Liver (tissue), 8 donors: ENCODE measurements at regions not wholly inside any gene's neighbourhood (a gene's known extent, or its start where the extent isn't known, plus 50 kb on each side); places are given as distances from the start of the nearest gene placed in this dataset.

Source experiments
- DNase-seq: peaks from one replicate; pipeline ENCODE4 v3.0.0-alpha.2; 2017; ENCODE audit warnings: low spot score
- H3K27ac ChIP-seq, 2 donors: one replicate each; pipeline ENCODE4 v1.7.0; 2013; ENCODE audit warnings: inconsistent platforms in 2 of 2, low read length in 2 of 2, control low read depth in 1 of 2, low read depth in 1 of 2, mild to moderate bottlenecking in 1 of 2
- H3K27me3 ChIP-seq, 4 donors: one replicate each; pipeline versions ENCODE4 v1.6.1 to v1.7.0; 2013; ENCODE audit warnings: low read length in 3 of 4, inconsistent platforms in 1 of 4, mild to moderate bottlenecking in 1 of 4, moderate library complexity in 1 of 4; ENCODE audit not compliant: control insufficient read depth in 4 of 4, insufficient read depth in 4 of 4
- H3K36me3 ChIP-seq, 4 donors: one replicate each; pipeline versions ENCODE4 v1.6.1 to v1.7.0; 2013; ENCODE audit warnings: low read length in 3 of 4, mild to moderate bottlenecking in 3 of 4, low read depth in 1 of 4, moderate library complexity in 1 of 4; ENCODE audit not compliant: control insufficient read depth in 4 of 4, insufficient read depth in 3 of 4
- H3K4me1 ChIP-seq, 4 donors: one replicate each; pipeline versions ENCODE4 v1.6.1 to v1.7.0; 2013; ENCODE audit warnings: low read length in 3 of 4, mild to moderate bottlenecking in 3 of 4, moderate library complexity in 1 of 4; ENCODE audit not compliant: control insufficient read depth in 4 of 4, insufficient read depth in 4 of 4
- H3K4me3 ChIP-seq, 3 donors: one replicate each; pipeline versions ENCODE4 v1.6.1 to v1.7.0; 2013; ENCODE audit warnings: low read length in 3 of 3, control low read depth in 1 of 3, low read depth in 1 of 3, mild to moderate bottlenecking in 1 of 3
- H3K9ac ChIP-seq, 2 donors: one replicate each; pipeline ENCODE4 v1.7.0; 2013; ENCODE audit warnings: low read length in 2 of 2, mild to moderate bottlenecking in 2 of 2, moderate library complexity in 2 of 2, control low read depth in 1 of 2, low read depth in 1 of 2
- H3K9me3 ChIP-seq, 4 donors: one replicate each; pipeline versions ENCODE4 v1.6.1 to v1.7.0; 2013; ENCODE audit warnings: low read length in 3 of 4; ENCODE audit not compliant: control insufficient read depth in 4 of 4
- EGR1 ChIP-seq, 2 donors: IDR thresholded peaks; 2 replicates each; pipeline ENCODE4 v1.6.1; 2016 to 2018; ENCODE audit warnings: antibody characterized with exemption in 2 of 2, low read depth in 2 of 2
- FOXA1 ChIP-seq: IDR thresholded peaks from 2 replicates; pipeline ENCODE4 v1.6.1; 2016; ENCODE audit warnings: antibody characterized with exemption
- FOXA2 ChIP-seq: IDR thresholded peaks from 2 replicates; pipeline ENCODE4 v1.6.1; 2016; ENCODE audit warnings: antibody characterized with exemption
- GABPA ChIP-seq, 2 donors: IDR thresholded peaks in 1 of 2; conservative IDR thresholded peaks in 1 of 2; 2 replicates each; pipeline ENCODE4 v1.6.1; 2016; ENCODE audit warnings: antibody characterized with exemption in 2 of 2, mild to moderate bottlenecking in 1 of 2, moderate library complexity in 1 of 2
- HNF4A ChIP-seq, 2 donors: conservative IDR thresholded peaks; 2 replicates each; pipeline ENCODE4 v1.6.1; 2016; ENCODE audit warnings: antibody characterized with exemption in 2 of 2, mild to moderate bottlenecking in 2 of 2
- HNF4G ChIP-seq: IDR thresholded peaks from 2 replicates; pipeline ENCODE4 v1.6.1; 2016; ENCODE audit warnings: antibody characterized with exemption
- NR2F2 ChIP-seq: IDR thresholded peaks from 2 replicates; pipeline ENCODE4 v1.6.1; 2016; ENCODE audit warnings: antibody characterized with exemption
- RAD21 ChIP-seq, 2 donors: IDR thresholded peaks; 2 replicates each; pipeline ENCODE4 v1.6.1; 2016; ENCODE audit warnings: antibody characterized with exemption in 2 of 2, mild to moderate bottlenecking in 2 of 2
- RXRA ChIP-seq, 2 donors: IDR thresholded peaks; 2 replicates each; pipeline ENCODE4 v1.6.1; 2017 to 2018; ENCODE audit warnings: antibody characterized with exemption in 2 of 2, mild to moderate bottlenecking in 1 of 2
- SP1 ChIP-seq: IDR thresholded peaks from 2 replicates; pipeline ENCODE4 v1.6.1; 2018; ENCODE audit warnings: antibody characterized with exemption, mild to moderate bottlenecking
- YY1 ChIP-seq: IDR thresholded peaks from 2 replicates; pipeline ENCODE4 v1.6.1; 2016; ENCODE audit warnings: antibody characterized with exemption, mild to moderate bottlenecking
- WGBS: extraction: QIAGEN DNeasy Blood & Tissue Kit; methylation state at CpG from one replicate; pipeline ENCODE4 v1.1.7; 2013; 5-methylcytosine and 5-hydroxymethylcytosine counted together
- TF ChIP-seq, protein P1 (sequence below): IDR thresholded peaks from 2 replicates; pipeline ENCODE4 v1.6.1; 2016; ENCODE audit warnings: antibody characterized with exemption
- TF ChIP-seq, protein P2 (sequence below): fragments of 150-350 bp; IDR thresholded peaks from 2 replicates; pipeline ENCODE4 v1.5.1; 2017; ENCODE audit warnings: improper control_type of control experiment, low read depth, low read length; ENCODE audit not compliant: missing input control
- TF ChIP-seq, protein P3 (sequence below): IDR thresholded peaks from 2 replicates; pipeline ENCODE4 v1.6.1; 2016; ENCODE audit warnings: antibody characterized with exemption, mild to moderate bottlenecking
- TF ChIP-seq, protein P4 (sequence below): IDR thresholded peaks from 2 replicates; pipeline ENCODE4 v1.6.1; 2016; ENCODE audit warnings: antibody characterized with exemption
- TF ChIP-seq, protein P5 (sequence below): IDR thresholded peaks from 2 replicates; pipeline ENCODE4 v1.6.1; 2016; ENCODE audit warnings: antibody characterized with exemption
- donor health status: healthy.
- donor health status: healthy.
- donor health status: healthy.
- donor health status: healthy.
- donor health status: healthy.

DNA sequence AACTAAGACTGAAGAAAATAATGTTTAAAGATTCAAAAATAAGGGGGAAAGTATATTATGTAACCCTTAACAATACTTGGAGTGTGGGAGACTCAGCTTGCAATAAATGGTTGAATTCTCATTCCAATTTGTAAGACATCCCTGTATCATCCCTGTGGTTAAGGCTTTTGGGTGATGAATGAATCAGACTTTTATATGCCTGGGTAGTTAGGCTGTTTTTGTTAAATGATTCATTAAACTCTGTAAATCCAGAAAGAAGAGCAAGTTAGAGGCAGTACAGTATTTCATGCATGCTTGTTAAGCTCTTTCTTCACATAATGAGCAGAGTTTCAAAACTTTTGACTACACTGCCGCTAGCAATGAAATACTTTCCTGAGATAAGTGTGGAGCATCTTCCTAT, 948.8 kb downstream of the SOCS6 start:
- H3K27me3 ChIP-seq: no peaks in the 10 kb centered on the region
- H3K9me3 ChIP-seq: no peaks in the 10 kb centered on the region
- H3K27ac ChIP-seq: no peak overlapping the region
- no peaks in the 10 kb centered on the region for H3K36me3 ChIP-seq
- 78% methylated on average over 1 of the region's 1 CpG for WGBS
- no peak overlapping the region for H3K9ac ChIP-seq
- TF ChIP-seq HNF4G: no peak
- no peak for TF ChIP-seq EGR1 (IDR thresholded peaks at IDR 0.05; ENCODE audit: low read depth in 2 of 2)
- TF ChIP-seq FOXA2: no peak
- TF ChIP-seq, protein P1, sequence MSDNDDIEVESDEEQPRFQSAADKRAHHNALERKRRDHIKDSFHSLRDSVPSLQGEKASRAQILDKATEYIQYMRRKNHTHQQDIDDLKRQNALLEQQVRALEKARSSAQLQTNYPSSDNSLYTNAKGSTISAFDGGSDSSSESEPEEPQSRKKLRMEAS: no peak
- no peak for TF ChIP-seq NR2F2
- TF ChIP-seq, protein P2, sequence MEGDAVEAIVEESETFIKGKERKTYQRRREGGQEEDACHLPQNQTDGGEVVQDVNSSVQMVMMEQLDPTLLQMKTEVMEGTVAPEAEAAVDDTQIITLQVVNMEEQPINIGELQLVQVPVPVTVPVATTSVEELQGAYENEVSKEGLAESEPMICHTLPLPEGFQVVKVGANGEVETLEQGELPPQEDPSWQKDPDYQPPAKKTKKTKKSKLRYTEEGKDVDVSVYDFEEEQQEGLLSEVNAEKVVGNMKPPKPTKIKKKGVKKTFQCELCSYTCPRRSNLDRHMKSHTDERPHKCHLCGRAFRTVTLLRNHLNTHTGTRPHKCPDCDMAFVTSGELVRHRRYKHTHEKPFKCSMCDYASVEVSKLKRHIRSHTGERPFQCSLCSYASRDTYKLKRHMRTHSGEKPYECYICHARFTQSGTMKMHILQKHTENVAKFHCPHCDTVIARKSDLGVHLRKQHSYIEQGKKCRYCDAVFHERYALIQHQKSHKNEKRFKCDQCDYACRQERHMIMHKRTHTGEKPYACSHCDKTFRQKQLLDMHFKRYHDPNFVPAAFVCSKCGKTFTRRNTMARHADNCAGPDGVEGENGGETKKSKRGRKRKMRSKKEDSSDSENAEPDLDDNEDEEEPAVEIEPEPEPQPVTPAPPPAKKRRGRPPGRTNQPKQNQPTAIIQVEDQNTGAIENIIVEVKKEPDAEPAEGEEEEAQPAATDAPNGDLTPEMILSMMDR: no peak
- TF ChIP-seq YY1: no peak
- no peak for TF ChIP-seq RAD21 (IDR thresholded peaks at IDR 0.05)
- TF ChIP-seq, protein P3, sequence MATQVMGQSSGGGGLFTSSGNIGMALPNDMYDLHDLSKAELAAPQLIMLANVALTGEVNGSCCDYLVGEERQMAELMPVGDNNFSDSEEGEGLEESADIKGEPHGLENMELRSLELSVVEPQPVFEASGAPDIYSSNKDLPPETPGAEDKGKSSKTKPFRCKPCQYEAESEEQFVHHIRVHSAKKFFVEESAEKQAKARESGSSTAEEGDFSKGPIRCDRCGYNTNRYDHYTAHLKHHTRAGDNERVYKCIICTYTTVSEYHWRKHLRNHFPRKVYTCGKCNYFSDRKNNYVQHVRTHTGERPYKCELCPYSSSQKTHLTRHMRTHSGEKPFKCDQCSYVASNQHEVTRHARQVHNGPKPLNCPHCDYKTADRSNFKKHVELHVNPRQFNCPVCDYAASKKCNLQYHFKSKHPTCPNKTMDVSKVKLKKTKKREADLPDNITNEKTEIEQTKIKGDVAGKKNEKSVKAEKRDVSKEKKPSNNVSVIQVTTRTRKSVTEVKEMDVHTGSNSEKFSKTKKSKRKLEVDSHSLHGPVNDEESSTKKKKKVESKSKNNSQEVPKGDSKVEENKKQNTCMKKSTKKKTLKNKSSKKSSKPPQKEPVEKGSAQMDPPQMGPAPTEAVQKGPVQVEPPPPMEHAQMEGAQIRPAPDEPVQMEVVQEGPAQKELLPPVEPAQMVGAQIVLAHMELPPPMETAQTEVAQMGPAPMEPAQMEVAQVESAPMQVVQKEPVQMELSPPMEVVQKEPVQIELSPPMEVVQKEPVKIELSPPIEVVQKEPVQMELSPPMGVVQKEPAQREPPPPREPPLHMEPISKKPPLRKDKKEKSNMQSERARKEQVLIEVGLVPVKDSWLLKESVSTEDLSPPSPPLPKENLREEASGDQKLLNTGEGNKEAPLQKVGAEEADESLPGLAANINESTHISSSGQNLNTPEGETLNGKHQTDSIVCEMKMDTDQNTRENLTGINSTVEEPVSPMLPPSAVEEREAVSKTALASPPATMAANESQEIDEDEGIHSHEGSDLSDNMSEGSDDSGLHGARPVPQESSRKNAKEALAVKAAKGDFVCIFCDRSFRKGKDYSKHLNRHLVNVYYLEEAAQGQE: no peak
- TF ChIP-seq HNF4A (conservative IDR thresholded peaks at IDR 0.05): no peak
- no peak for TF ChIP-seq GABPA (IDR thresholded peaks at IDR 0.05 in 1 of 2, conservative IDR thresholded peaks at IDR 0.05 in 1 of 2)
- TF ChIP-seq FOXA1: no peak
- TF ChIP-seq, protein P4, sequence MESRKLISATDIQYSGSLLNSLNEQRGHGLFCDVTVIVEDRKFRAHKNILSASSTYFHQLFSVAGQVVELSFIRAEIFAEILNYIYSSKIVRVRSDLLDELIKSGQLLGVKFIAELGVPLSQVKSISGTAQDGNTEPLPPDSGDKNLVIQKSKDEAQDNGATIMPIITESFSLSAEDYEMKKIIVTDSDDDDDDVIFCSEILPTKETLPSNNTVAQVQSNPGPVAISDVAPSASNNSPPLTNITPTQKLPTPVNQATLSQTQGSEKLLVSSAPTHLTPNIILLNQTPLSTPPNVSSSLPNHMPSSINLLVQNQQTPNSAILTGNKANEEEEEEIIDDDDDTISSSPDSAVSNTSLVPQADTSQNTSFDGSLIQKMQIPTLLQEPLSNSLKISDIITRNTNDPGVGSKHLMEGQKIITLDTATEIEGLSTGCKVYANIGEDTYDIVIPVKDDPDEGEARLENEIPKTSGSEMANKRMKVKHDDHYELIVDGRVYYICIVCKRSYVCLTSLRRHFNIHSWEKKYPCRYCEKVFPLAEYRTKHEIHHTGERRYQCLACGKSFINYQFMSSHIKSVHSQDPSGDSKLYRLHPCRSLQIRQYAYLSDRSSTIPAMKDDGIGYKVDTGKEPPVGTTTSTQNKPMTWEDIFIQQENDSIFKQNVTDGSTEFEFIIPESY: no peak
- TF ChIP-seq, protein P5, sequence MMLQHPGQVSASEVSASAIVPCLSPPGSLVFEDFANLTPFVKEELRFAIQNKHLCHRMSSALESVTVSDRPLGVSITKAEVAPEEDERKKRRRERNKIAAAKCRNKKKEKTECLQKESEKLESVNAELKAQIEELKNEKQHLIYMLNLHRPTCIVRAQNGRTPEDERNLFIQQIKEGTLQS: no peak
- TF ChIP-seq RXRA (IDR thresholded peaks at IDR 0.05): no peak
- H3K4me1 ChIP-seq: no peaks in the 10 kb centered on the region
- DNase-seq: no peak
- no peak overlapping the region for H3K4me3 ChIP-seq

DNA sequence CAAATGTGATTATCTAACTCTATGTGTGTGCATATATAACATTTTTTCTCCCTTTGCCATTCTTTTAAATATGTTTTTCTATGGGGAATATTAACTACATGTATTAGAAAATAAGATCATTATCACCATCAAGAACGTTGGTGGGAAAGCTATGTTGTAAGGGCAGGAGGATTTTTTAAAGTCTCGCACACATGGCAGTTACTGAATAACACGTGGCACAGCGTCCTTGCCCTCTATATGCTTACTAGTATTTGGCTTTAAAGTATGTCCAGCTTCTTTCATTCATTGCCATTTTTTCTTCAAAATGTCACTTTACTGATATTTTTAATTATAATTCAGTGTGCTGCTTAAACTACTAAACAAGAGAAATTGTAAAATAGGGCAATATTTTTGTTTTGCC, 944.3 kb downstream of the SOCS6 start:
- H3K9me3 ChIP-seq: no peaks in the 10 kb centered on the region
- H3K27me3 ChIP-seq: no peaks in the 10 kb centered on the region
- H3K9ac ChIP-seq: no peak overlapping the region
- H3K4me3 ChIP-seq: no peak overlapping the region
- H3K4me1 ChIP-seq: no peaks in the 10 kb centered on the region
- no peak overlapping the region for H3K27ac ChIP-seq
- H3K36me3 ChIP-seq: no peaks in the 10 kb centered on the region
- 69% methylated on average over 4 of the region's 4 CpGs for WGBS
- TF ChIP-seq SP1 (no peak), NR2F2 (no peak), RXRA (IDR thresholded peaks at IDR 0.05) (no peak), HNF4G (no peak), RAD21 (IDR thresholded peaks at IDR 0.05) (no peak)
- TF ChIP-seq, protein P1: no peak
- DNase-seq: no peak
